Nephron (organoid): ENCODE measurements at regions not wholly inside any gene's neighbourhood (a gene's known extent, or its start where the extent isn't known, plus 50 kb on each side); places are given as distances from the start of the nearest gene placed in this dataset.

ENCODE experiments used
- H3K27ac Mint-ChIP-seq, 3 experiments: 2 replicates each; pipeline ENCODE4 v1.8.0; 2020; ENCODE audit warnings: mixed read lengths in 3 of 3, mild to moderate bottlenecking in 2 of 3, moderate library complexity in 1 of 3
- H3K27me3 Mint-ChIP-seq: 2 replicates; pipeline ENCODE4 v1.8.0; 2021; ENCODE audit warnings: low read depth, mild to moderate bottlenecking, moderate library complexity, mixed read lengths
- H3K36me3 Mint-ChIP-seq: 2 replicates; pipeline ENCODE4 v1.8.0; 2020; ENCODE audit warnings: low read depth, mixed read lengths
- H3K4me1 Mint-ChIP-seq: 2 replicates; pipeline ENCODE4 v1.8.0; 2020; ENCODE audit warnings: mixed read lengths
- H3K4me3 Mint-ChIP-seq, 3 experiments: 2 replicates each; pipeline ENCODE4 v1.8.0; 2020; ENCODE audit warnings: mild to moderate bottlenecking in 3 of 3, mixed read lengths in 3 of 3, moderate library complexity in 2 of 3
- H3K9me3 Mint-ChIP-seq: 2 replicates; pipeline ENCODE4 v1.8.0; 2020; ENCODE audit warnings: mixed read lengths
- CTCF ChIP-seq, 3 experiments: fragments of 200-600 bp; sonication (generic); IDR thresholded peaks; one replicate each; pipeline ENCODE4 v1.5.0; 2021; ENCODE audit warnings: antibody characterized with exemption in 3 of 3; ENCODE audit not compliant: unreplicated experiment in 3 of 3

DNA sequence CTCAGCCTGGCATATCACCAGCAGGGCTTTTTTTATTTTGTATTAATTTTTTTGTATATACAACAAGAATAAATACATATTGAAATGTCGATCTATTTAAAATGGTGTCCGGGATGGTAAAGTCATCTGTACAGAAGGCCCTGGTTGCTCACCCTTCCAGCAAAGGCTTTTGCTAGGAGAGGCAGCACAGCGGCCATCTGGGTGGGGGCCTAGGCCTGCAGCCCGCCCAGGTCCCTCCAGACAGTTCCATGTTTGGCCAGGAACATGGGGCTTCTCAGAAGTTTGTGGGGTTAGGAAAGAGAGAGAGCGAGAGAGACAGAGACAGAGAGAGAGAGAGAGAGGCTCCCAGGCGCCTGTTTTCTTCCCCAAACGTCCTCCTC lies 152.6 kb upstream of the LYZL2 start:
- Mint-ChIP-seq H3K9me3 (no peaks in the 10 kb centered on the region), H3K4me1 (peaks cover 43% of the 10 kb centered on the region), H3K27me3 (no peaks in the 10 kb centered on the region), H3K4me3 (no peak overlapping the region), H3K27ac (peak overlapping the region; percentile 89 to 97 (median 92)), H3K36me3 (no peaks in the 10 kb centered on the region)
- TF ChIP-seq CTCF (IDR thresholded peaks at IDR 0.05; ENCODE audit: unreplicated experiment in 3 of 3): no peak

DNA sequence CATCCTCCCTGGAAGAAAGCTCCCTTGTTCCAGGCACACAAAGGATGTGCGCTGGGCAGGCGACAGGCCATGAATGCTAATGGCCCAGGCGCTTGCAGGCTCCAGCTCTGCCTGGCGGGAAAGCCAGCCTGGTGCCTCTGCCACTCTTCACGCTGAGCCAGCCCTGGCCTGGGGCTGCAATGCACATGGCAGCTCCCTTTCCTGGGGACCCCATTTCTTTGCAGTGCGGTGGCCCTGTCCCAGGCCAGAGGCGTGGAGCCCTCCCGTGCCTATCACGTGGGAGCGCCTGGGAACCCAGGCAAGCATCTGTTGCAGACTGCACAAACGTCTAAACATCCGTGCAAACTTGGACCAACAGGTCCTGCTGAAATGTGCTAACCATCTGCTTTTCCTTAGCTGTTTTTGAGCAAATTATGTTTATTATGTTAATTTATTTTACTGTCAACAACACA lies 152.1 kb upstream of the LYZL2 start:
- TF ChIP-seq CTCF (IDR thresholded peaks at IDR 0.05; ENCODE audit: unreplicated experiment in 3 of 3): no peak
- H3K9me3 Mint-ChIP-seq: no peaks in the 10 kb centered on the region
- H3K27ac Mint-ChIP-seq: peak overlapping the region in 1 of 3 experiments; percentile 97

GRCh38 chr10:30778769-30779168 lies 149.2 kb upstream of the LYZL2 start:
- H3K4me3 Mint-ChIP-seq: no peak overlapping the region
- peaks cover 32% of the 10 kb centered on the region for H3K4me1 Mint-ChIP-seq
- H3K36me3 Mint-ChIP-seq: no peaks in the 10 kb centered on the region
- TF ChIP-seq CTCF (IDR thresholded peaks at IDR 0.05; ENCODE audit: unreplicated experiment in 3 of 3): no peak
- H3K27me3 Mint-ChIP-seq: peaks cover 3% of the 10 kb centered on the region
- H3K9me3 Mint-ChIP-seq: no peaks in the 10 kb centered on the region
- peak overlapping the region in 1 of 3 experiments; percentile 59 for H3K27ac Mint-ChIP-seq

More for the DNA sequence above, 152.1 kb upstream of the LYZL2 start:
- Mint-ChIP-seq H3K27me3 (peaks cover 3% of the 10 kb centered on the region), H3K4me1 (peaks cover 43% of the 10 kb centered on the region), H3K36me3 (no peaks in the 10 kb centered on the region), H3K4me3 (no peak overlapping the region)

DNA sequence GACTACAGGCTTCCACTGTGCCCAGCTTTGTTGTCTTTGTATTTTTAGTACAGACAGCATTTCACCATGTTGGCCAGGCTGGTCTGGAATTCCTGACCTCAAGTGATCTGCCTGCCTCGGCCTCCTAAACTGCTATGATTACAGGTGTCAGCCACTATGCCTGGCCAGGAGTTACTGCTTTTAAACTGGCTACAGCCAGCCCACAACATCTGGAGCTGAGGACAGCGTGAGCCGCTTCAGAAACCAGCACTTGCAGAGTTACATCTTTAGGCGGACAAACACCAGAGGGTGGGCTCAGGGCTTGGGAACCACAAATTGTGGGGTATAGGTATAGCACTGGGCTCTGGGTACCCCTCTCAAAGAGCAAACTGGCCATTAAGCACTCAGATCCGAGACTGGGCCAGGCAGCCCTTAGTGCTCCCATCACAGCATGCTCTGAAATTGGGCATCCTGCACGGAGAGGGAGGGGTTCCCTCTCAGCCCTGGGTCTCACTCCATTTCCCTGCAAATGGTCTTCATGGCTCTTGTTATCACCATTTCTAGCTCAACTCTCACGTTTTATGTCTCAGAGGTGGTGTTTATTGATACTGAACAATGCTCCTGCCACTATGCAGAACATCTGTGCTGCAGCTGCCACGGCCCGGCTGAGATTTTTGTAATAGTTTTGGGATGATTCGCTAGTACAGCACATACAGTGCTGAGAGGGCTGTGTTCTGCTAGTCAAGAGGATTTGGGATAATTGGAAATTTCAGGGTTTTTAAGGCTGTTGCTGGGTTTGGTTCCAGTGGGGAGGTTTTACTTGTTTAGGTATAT lies 146.4 kb upstream of the LYZL2 start:
- Mint-ChIP-seq H3K9me3 (peaks cover 6% of the 10 kb centered on the region), H3K36me3 (no peaks in the 10 kb centered on the region), H3K27ac (peak overlapping the region; percentile 20 to 74 (median 57)), H3K27me3 (peaks cover 3% of the 10 kb centered on the region), H3K4me1 (peaks cover 14% of the 10 kb centered on the region), H3K4me3 (no peak overlapping the region)
- TF ChIP-seq CTCF (IDR thresholded peaks at IDR 0.05; ENCODE audit: unreplicated experiment in 3 of 3): no peak

- H3K27me3 Mint-ChIP-seq: peaks cover 3% of the 10 kb centered on the region
- no peak for TF ChIP-seq CTCF (IDR thresholded peaks at IDR 0.05; ENCODE audit: unreplicated experiment in 3 of 3)
These were observed 144.7 kb upstream of the LYZL2 start for GRCh38 chr10:30774261-30774660.

DNA sequence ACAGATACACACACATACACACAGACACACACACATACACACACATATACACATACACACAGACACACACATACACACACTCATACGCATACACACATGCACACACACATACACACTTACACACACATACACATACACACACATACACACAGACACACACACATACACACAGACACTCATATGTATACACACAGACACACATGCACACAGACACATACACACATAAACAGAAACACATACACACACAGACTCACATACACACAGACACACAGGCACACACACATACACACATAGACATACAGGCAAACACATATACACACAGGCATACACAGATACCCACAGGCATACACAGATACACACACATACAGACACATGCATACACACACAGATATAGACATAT lies 143.9 kb upstream of the LYZL2 start:
- Mint-ChIP-seq H3K9me3 (peaks cover 13% of the 10 kb centered on the region), H3K27ac (no peak overlapping the region), H3K4me1 (peaks cover 5% of the 10 kb centered on the region), H3K36me3 (no peaks in the 10 kb centered on the region), H3K4me3 (no peak overlapping the region), H3K27me3 (peaks cover 3% of the 10 kb centered on the region)
- TF ChIP-seq CTCF (IDR thresholded peaks at IDR 0.05; ENCODE audit: unreplicated experiment in 3 of 3): no peak

More at GRCh38 chr10:30774261-30774660, 144.7 kb upstream of the LYZL2 start:
- H3K9me3 Mint-ChIP-seq: peaks cover 11% of the 10 kb centered on the region
- H3K27ac Mint-ChIP-seq: no peak overlapping the region
- H3K4me1 Mint-ChIP-seq: peaks cover 9% of the 10 kb centered on the region
- H3K4me3 Mint-ChIP-seq: no peak overlapping the region
- no peaks in the 10 kb centered on the region for H3K36me3 Mint-ChIP-seq
